ENCODE measurements at regions not wholly inside any gene's neighbourhood (a gene's known extent, or its start where the extent isn't known, plus 50 kb on each side); places are given as distances from the start of the nearest gene placed in this dataset.

DNA sequence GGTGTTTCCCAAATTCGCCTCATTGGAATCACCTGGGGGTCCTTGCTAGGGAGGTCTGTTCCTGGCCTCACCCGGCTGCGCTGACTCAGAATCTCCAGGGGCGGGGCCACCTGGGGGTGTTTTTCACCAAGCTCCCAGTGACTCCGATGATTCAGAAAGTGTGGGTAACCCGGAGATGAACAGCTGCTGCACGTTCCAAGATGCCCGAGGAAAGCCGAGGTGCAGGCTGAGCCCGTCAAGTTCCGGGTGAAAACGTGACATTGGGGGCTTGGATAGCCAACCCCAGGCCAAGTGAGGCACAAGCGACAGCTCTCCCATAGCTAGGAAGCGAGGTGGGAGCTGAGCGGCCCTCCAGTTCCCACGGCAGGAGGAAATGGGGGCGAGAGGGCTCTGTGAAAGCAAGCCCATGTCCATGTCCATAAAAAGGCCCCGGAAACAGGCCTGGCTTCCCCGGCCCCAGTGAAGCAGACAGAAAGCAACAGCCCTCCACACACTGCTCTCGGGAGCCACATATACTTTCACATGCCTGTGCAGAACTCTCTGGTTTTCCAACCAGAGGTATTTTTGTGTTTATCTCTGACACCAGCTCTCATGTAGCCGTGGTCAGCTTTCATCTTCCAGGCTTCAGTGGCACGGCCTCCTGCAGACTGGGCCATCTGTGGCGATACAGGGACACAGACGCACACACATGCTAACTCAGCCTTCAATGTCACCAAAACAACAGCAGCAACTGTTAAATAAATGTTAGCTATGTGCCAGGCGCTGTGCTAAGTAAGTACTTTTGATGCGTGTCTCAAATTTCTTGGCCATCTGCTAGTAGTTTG lies 90.7 kb upstream of the CCDC28A start:
- DNase-seq (ENCODE audit: extremely low spot score, unreplicated experiment), result no peak
- peak overlapping the region; percentile 36 for H3K27ac Mint-ChIP-seq
- TF ChIP-seq, protein P1, sequence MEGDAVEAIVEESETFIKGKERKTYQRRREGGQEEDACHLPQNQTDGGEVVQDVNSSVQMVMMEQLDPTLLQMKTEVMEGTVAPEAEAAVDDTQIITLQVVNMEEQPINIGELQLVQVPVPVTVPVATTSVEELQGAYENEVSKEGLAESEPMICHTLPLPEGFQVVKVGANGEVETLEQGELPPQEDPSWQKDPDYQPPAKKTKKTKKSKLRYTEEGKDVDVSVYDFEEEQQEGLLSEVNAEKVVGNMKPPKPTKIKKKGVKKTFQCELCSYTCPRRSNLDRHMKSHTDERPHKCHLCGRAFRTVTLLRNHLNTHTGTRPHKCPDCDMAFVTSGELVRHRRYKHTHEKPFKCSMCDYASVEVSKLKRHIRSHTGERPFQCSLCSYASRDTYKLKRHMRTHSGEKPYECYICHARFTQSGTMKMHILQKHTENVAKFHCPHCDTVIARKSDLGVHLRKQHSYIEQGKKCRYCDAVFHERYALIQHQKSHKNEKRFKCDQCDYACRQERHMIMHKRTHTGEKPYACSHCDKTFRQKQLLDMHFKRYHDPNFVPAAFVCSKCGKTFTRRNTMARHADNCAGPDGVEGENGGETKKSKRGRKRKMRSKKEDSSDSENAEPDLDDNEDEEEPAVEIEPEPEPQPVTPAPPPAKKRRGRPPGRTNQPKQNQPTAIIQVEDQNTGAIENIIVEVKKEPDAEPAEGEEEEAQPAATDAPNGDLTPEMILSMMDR (conservative IDR thresholded peaks at IDR 0.05), result no peak
- no peaks in the 10 kb centered on the region for H3K9me3 Mint-ChIP-seq
- H3K36me3 Mint-ChIP-seq, result peaks cover 5% of the 10 kb centered on the region
- peaks cover 6% of the 10 kb centered on the region for H3K4me1 Mint-ChIP-seq (ENCODE audit: unreplicated experiment)
- no peak overlapping the region for H3K4me3 Mint-ChIP-seq
- H3K27me3 Mint-ChIP-seq, result no peaks in the 10 kb centered on the region

DNA sequence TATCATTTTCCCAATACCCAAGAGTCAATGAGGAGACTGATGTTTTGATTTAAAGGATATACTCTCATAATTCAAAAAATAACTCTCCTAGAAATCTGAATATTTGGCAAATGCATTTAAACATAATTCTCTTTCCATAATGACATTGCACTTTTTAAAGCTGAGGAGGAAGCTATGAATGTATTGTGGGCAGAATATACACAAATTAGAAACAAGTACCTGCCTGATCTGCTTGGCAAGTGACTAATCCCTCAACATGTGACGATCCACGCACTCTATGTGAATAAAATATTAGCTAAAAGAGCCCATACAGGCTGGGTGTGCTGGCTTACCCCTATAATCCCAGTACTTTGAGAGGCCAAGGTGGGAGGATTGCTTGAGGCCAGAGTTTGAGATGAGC lies 88.3 kb upstream of the CCDC28A start:
- no peaks in the 10 kb centered on the region for H3K4me1 Mint-ChIP-seq (ENCODE audit: unreplicated experiment)
- TF ChIP-seq, protein P1 (conservative IDR thresholded peaks at IDR 0.05), result no peak
- H3K36me3 Mint-ChIP-seq, result peaks cover 5% of the 10 kb centered on the region
- H3K27ac Mint-ChIP-seq, result no peak overlapping the region
- no peak for DNase-seq (ENCODE audit: extremely low spot score, unreplicated experiment)
- no peak overlapping the region for H3K4me3 Mint-ChIP-seq
- H3K9me3 Mint-ChIP-seq, result no peaks in the 10 kb centered on the region
- H3K27me3 Mint-ChIP-seq, result no peaks in the 10 kb centered on the region

DNA sequence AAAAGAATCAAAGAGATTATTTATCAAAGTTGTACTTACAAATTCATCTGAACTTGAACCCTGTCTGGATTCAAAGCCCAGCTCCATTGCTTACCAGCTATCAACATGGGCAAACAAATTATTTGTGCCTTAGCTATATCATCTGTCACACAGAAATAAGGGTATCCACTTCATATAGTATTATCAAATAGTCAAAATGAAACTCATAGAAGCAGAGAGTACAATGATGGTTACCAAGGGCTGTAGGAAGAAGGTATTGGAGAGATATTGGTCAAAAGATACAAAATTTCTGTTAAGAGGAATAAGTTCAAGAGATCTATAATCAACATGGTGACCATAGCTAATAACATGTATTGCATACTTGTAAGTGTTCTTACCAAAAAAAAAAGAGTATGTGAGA lies 87.8 kb upstream of the CCDC28A start:
- no peak for DNase-seq (ENCODE audit: extremely low spot score, unreplicated experiment)
- no peak overlapping the region for H3K4me3 Mint-ChIP-seq
- TF ChIP-seq, protein P1 (conservative IDR thresholded peaks at IDR 0.05), result no peak
- no peaks in the 10 kb centered on the region for H3K4me1 Mint-ChIP-seq (ENCODE audit: unreplicated experiment)
- H3K9me3 Mint-ChIP-seq, result no peaks in the 10 kb centered on the region
- H3K27me3 Mint-ChIP-seq, result no peaks in the 10 kb centered on the region
- H3K36me3 Mint-ChIP-seq, result peaks cover 5% of the 10 kb centered on the region
- no peak overlapping the region for H3K27ac Mint-ChIP-seq

DNA sequence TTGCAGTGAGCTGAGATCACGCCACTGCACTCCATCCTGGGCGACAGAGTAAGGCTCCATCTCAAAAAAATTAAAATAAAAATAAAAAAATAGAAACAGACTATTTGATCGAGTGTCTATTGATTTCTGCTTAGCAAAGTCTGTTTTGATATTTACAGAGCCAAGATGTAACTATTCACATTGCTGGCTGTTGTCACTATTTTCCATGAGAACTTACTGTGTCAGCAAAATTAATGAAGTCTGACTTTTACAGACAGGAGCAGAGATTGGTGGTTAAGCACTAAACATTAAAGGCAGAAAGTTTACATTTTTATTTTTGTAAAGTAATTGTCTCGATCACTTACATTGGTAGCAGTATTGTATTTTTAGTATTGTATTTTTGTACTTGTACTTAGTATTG lies 85.0 kb upstream of the CCDC28A start:
- TF ChIP-seq, protein P1 (conservative IDR thresholded peaks at IDR 0.05), result no peak
- Mint-ChIP-seq H3K9me3 (no peaks in the 10 kb centered on the region), H3K4me1 (ENCODE audit: unreplicated experiment) (no peaks in the 10 kb centered on the region), H3K27me3 (peaks cover 7% of the 10 kb centered on the region), H3K36me3 (peaks cover 2% of the 10 kb centered on the region), H3K27ac (peak overlapping the region; percentile 52), H3K4me3 (peak overlapping the region; percentile 23)
- no peak for DNase-seq (ENCODE audit: extremely low spot score, unreplicated experiment)

DNA sequence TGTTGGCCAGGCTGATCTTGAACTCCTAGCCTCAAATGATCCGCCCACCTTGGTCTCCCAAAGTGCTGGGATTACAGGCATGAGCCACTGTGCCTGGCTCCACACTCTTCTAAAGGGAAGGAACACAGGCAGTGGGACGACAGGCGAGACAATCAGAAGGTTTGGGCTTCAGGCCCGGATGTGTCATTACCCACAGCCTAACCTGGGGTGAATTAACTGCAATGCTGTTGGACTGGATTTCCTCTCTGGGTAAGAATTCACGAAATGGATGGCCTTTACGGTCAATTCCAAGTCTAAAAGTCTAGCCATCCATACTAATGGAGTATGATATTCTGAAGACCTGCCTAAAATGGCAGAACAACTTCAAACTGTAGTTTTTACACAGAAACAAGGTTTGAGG lies 83.7 kb upstream of the CCDC28A start:
- DNase-seq (ENCODE audit: extremely low spot score, unreplicated experiment), result no peak
- TF ChIP-seq, protein P1 (conservative IDR thresholded peaks at IDR 0.05), result no peak
- Mint-ChIP-seq H3K4me3 (peak overlapping the region; percentile 64), H3K9me3 (no peaks in the 10 kb centered on the region), H3K4me1 (ENCODE audit: unreplicated experiment) (no peaks in the 10 kb centered on the region), H3K27me3 (peaks cover 7% of the 10 kb centered on the region), H3K27ac (peak overlapping the region; percentile 97), H3K36me3 (no peaks in the 10 kb centered on the region)

All from type B pancreatic cell (in vitro differentiated cells).